ENCODE measurements at regions not wholly inside any gene's neighbourhood (a gene's known extent, or its start where the extent isn't known, plus 50 kb on each side); places are given as distances from the start of the nearest gene placed in this dataset.

DNA sequence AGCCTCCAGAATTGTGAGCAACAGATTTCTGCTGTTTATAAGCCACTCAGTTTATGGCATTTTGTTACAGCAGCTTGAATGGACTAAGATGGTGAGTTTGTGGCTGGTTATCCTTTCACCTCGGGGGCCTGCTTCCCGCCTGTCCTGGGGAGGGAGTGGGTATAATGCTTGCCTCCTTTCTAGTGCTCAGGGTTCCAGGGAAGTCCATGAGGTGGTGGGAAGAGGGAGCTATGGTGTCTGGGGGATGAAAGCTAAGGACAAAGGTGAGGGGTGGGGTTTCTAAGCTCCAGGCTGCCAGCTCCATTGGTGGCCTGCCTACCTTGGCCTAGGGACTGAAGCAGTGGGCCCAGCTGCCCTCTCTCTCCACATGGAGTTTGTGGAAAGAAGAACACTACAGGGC, 50.2 kb upstream of the SDK2 start:
- no peak for DNase-seq

DNA sequence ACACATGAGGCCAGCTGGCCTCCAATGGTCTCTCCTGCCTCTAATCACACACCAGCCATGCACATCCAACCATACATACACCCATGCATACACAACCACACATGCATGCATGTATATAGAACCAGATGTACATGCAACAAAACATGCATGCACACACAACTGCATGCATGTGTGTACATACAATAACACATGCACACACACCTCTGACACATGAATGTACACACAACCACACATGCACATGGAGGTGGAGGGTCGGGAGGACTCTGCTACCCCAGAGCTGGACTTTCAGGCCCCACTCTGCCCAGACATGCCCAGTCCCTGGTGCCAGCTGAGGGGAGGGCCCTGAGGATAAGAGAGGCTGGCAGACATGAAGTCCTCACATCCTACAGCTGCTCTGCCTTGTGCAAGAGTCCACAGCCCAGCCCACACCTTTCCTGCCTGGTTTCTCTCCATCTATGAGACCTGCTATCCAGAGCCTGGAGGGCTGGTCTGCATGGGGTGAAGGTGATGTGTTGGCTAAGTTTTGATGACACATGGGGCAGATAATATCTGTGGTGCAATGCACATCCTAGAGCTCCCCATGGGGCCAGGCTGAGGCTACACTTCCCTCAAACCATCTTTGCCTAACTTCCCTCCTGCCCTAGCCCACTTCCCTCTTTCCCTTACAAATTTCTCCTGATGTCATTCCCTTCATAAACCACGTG, 50.9 kb upstream of the SDK2 start:
- no peak for DNase-seq

DNA sequence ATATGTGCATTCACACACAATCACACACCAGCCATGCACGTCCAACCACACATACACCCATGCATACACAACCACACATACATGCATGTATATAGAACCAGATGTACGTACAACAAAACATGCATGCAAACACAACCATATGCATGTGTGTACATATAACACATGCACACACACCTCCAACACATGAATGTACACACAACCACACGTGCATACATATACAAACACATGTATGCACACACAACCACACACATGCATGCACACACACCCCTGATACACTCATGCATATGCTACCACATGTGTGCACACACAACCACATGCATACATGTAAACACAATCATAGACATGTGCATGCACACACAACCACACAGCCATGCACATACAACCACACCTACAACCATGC, 52.0 kb upstream of the SDK2 start:
- no peak for DNase-seq

DNA sequence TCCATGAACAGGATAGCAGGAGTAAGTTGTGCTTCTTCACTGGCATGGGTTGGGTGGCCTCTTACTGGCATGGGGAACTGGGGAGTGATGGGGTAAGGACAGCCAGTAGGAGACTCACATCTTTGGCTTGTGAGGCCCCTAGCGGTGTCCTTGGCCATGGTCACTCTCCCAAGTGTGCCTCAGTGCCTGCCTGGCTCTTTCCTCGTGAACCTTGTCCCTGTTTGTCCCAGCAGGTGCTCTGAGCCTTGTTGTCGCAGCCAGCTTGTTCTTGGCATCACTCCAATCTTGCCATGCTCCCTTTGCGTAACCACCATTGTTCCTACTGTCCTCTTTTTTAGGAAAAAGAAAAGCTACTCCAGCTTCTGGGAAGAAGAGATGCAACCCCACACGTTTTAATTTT, 53.6 kb upstream of the SDK2 start:
- DNase-seq: no peak

DNA sequence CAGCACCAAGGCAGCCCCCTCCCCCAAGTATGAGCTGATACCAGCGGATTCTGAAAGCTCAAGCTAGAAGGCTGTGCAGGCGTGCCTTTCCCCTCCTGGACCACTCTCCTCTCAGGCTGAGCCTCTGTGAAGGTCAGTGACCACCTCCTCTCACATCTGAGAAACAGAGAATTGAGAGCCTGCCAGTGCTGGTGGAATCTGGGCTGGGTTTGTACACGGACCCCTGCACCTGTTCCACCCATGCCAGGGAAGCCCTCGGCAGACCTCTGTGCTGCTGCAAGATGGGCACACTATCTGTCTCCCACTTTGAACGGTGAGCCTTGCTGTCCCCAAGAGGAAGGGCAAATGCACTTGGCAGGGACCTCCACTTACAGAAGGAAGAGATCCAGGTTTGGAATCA, 54.7 kb upstream of the SDK2 start:
- no peak for DNase-seq

DNA sequence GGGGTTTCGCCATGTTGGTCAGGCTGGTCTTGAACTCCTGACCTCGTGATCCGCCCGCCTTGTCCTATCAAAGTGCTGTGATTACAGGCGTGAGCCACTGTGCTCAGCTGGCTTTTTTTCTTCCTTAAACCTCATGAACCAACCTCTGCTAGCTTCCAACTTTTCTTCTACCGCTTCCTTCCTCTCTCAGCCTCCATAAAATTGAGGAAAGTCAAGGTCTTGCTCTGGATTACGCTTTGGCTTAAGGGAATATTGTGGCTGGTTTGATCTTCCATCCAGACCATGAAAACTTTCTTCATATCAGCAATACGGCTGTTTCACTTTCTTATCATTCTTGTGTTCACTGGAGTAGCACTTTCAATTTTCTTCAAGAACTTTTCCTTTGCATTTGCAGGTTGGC, 57.5 kb upstream of the SDK2 start:
- no peak for DNase-seq

DNA sequence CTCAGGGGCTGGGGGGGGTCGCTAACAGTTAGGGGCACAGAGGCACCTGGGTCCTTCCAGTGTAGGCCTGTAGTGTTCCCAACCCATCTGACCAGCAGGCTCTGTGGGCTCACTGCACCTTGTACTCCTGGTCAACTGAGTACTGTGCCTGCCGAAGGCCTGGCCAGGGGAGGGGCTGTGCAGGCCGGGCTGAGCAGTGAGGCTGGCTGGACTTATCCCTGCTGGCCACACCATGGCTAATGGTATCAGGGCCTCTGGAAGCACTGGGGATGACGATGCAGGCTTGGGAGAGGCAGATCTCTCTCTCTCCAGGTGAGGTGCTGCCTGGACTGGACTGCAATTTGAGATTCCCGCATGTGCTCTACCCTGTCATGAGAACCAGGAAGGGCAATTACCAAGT, 58.9 kb upstream of the SDK2 start:
- DNase-seq: no peak

DNA sequence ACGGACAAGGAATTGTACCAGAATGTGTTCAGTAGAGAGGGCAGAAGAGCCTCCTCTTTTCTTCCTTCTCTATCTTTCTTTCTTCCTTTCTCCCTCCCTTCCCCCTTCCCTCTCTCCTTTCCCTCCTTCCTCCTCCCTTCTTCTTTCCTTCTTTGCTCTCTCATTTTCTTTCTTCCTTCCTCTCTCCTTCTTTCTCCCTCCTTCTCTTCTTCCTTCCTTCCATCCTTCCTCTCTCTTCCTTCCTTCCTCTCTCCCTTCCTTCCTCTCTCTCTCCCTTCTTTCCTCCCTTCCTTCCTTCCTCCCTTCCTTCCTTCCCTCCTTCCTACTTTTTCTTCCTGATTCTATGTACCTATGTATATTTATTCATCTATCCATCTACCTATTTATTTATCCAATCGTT, 59.7 kb upstream of the SDK2 start:
- DNase-seq: no peak

DNA sequence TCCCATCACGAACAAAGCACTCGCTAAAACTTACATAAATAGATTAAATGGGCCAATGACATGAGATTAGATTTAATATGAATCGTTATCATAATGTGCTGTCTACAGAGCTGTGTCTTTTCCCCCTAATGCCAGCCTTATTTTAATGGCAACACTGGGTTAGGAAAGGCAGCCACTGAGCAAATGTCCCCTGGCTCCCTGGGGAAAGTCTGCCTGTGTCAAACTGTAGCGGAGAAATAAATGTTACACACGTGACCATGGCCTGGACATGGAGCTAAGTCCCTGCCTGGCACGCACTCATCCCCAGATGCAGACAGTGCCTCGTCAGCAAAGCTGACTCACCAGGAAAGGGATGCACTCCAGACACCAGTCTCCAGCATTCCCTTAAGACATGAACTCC, 61.3 kb upstream of the SDK2 start:
- no peak for DNase-seq

DNA sequence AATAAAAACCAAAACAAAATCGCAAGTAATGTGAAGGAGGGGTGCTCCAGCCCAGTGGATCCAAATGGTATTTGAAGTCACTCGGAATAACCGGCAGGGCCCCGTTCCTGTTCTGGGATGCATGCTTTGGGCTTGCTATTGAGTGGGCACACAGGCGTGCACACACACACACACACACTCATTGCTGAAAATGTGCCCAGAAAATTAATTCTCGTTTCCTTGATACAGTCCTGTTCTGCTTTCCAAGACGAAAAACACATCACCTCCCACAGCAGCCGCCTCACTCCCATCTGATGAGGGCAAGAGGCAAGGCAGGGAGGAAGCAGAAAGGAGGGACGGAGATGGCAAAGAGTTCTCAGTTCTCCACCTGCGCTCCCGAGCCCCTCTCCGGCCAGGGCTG, 62.2 kb upstream of the SDK2 start:
- no peak for DNase-seq

DNA sequence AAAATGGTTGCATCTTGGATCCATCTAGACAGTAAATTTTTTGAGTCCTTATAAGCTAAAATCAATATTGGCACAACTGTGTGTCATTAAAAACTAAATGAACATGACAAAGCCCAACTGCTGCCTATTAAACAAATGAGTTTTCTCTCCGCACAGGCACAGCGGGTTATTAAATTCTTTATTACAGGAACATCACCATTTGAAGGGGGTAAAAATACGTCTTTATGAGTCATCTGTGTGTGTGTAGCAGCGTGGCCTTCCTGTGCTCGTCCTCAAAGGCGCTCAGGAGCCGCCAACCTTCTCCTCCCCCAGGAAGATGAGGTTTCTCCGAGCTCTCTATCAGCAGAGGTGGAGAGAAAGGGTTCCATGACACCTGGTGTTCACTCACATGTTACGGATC, 62.6 kb upstream of the SDK2 start:
- no peak for DNase-seq

DNA sequence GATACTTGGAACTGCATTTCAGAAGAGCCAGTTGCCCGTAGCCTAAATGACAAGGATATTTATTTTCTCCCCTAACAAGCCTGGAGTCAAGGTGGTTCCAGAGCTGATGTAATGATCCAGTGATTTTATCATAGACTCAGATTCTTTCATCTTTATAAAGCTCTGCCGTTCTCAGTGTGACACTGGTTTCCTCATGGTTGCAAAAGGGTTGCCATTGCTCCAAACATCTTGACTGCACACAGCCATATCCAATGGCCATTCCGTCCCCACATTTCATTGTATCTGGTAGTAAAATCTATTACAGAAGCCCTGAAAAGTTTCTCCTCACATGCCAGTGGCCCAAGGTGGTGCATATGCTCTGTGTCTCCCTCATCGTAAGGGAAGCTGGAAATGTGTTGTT, 63.1 kb upstream of the SDK2 start:
- DNase-seq: no peak

DNA sequence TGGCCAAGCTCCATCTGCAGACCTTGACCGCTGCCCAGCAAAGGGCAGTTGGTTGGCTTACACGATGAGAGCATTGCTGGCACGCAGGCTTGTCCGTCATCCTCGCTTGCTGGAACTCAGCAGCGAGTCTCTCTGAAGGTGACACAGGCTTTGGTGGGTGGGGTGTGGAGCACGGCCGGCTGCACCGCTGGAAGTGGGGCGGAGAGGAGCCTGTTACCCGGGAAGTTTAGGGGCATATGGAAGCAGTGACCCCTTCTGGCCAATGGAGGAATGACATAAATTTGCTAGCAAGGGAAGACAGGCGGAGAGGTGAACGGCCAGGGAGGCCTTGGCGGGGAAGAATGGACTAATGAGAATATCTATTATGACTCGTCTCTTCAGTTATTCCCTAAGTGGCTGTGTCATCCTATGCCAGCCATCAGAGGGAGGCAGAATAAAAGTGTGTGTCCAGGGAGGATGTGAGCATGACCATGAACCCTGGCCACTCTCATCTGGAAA, 65.9 kb upstream of the SDK2 start:
- peak in 4 of 5 donors; percentile 32 to 58 (median 52) for DNase-seq

DNA sequence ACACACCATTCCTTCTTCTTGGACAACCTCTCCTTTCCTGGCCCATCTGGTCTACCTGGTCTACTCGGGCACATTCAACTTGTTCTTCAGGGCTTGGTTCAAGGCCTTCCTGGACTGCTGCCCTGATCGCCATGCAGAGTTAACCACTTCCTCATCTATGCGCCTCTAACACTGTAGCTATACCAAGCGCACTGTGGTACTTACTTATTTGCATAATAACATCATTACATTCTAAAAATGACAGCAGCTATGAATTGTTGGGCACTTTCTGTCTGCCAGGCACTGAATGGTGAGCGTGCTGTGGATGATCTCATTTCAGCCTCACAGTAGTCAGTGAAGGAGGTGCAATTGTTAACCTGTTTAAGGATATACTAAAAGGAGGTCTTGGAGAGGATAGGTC, 66.9 kb upstream of the SDK2 start:
- peak in 1 of 5 donors; percentile 2 for DNase-seq

DNA sequence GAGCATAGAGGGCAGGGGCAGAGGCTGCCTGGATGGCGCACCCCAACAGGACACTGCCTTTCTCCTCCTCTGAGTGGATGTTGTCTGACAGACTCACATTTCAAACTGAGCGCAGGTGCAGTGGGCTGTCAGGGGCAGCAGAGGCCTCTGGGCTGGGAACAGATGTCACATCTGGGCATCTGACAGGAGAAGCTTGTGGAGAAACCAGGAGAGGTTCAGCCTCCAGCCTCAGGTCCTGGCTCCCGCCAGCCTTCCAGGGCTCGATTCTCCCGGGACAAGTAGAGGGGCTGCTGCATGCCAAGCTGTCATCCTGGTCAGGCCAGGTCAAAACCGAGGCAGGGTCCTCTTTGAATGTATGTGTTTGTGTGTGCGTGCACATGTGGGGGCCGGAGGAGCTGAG, 67.7 kb upstream of the SDK2 start:
- DNase-seq: no peak

DNA sequence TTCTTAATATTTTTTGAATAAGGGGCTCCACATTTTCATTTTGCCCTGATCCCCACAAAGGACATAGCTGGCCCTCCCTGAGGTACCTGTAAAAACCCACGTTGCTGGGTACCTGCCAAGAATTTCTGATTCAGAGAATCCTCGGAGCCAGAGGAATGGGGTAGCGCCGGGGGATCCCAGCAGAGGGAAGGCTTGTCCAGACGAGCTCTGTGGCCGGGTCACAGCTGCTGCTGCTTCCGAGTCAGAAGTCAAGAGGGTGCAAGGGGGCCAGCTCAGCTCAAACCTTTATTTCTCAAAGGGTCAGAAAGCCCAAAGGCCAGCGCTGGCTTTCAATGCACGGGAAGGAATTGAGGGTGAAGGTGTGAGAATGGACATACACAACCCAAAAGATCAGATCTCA, 68.9 kb upstream of the SDK2 start:
- no peak for DNase-seq

DNA sequence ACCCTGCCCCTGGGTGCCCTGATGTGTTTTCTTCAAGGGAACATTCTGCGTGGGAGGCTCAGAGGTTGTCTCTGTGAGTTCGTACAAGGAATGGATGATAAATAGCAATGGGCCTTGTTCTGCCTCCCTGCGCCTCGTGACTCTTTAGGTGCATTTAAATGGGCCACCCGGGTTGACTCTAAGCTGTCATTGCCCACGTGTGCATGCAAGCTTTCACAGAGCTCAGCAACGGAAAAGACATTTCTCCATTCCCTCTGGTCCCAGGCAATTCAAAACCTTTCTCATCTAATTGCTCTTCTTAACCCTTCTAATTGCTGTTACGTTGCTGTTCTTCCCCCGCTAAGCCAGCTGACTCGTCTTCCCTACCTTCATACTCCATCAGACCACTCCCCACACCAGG, 71.5 kb upstream of the SDK2 start:
- DNase-seq: no peak

DNA sequence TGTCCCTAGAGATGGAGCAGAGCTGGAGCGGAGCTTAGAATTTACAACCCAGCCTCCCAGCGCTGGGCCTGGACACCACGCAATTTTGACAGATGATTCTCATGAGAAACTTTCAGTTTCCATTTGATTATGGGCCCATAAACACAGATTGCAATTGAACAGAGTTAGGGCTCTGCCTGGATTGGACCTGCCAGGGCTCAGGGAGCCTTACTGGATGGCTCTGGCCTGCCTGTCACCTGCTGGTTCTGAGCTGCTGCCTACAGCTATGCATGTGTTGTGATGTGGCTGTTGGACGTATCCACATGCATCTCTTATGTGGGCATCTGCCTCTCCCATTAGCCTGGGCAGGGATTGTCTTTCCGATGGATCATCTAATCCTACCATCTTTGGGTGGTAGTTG, 73.4 kb upstream of the SDK2 start:
- DNase-seq: no peak

DNA sequence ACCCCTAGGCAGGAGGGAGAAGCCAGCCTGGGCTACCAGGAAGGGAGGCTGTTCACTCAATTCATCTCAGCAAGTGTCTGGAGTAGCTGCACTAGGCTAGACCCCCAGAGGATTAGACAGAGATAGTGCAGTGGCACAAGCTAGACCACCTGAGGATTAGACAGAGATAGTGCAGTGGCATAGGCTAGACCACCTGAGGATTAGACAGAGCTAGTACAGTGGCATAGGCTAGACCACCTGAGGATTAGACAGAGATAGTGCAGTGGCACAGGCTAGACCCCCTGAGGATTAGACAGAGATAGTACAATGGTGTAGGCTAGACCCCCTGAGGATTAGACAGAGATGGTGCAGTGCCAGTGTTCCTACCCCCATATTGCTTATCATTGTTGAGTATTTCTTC, 74.1 kb upstream of the SDK2 start:
- DNase-seq: no peak

DNA sequence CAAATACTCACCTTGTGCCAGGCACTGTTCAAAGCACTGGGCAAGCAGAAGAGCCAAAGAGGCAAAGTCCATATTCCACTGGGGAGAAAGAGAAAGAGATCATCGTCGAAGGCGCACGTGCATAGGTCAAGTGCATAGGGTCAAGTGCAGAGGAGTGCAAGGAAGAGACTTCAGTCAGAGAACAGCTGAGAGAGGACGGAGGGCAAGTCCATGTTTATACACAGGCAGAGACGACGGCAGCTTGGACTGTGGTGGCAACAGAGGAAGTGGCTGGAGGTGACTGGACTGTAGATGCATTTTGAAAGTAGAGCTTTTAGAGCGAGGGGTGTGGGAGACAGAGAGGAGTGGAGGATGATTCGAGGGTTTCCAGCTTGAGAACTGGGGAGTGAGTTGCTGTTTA, 74.7 kb upstream of the SDK2 start:
- no peak for DNase-seq

DNA sequence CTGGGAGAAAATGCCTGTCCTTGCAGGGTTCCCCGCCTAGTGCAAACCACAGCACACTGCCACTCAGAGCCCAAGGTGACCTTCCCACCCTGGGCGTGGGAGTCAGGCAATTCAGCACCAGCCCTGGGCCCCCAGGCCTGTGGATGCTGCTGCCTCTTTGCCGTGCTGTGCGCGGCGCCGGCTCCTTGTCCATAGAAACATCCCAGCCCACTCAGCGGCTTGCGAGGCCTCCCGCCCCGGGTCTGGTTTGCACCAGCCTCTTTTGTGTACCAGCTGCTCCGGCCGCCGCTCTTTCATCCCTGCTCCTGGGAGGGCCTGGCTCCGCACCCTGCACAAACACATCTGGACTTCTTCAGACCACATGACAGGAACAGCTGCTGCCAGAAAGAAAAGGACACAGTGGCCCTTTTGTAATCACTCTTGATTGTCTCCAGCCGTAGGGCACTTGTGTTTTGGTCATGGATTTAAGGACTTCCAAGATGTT, 75.4 kb upstream of the SDK2 start:
- DNase-seq: no peak

DNA sequence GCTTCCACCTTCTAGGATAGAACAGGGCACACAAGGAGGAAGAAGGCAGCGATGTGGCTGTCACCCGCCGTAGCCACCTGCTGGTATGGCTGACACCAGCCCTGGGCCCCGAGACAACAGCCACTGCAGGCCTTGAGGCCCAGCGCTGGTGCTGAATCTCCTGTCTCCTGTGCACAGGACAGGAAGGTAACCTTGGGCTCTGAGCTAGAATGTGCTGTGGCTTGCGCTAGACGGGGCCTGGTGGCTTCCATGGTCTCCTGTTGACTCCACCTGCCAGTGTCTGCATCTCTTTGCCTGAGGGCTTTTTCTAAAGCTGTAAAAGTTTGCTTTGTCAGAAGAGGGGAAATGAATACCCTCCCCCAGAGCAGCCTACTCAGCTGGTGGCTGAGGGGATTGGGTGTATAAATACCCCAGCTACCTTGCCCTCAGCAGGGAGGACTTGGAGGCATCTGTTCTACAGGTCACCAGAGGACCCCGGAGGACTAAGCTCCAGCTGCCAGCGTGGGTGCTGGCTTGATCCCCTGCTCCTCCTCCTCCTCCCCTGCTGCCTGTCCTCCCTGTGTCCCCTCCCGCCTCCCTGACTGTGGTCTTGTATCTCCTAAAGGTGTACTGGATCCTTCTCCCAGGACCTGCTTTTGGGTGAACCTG, 76.1 kb upstream of the SDK2 start:
- DNase-seq: peak in 1 of 5 donors; percentile 43

DNA sequence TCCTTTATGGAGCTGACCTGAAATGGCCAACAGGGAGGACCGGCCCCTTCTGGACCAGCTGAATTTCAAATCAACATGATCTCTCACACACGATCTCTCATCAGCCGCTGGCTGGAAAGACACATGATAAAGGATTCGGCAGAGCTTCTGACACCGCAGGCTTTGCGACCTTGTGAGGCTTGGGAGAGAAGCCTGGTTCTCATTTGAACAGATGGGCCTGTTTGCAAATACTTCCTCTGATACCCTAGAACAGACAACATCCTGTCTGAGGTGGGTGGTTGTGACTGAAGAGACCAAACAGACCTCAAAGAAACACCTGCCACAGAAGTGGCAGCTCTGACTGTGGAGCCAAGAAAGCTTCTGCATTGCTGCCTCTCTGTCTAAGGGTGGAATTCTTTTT, 77.9 kb upstream of the SDK2 start:
- DNase-seq: peak in 3 of 5 donors; percentile 8 to 50 (median 22)

DNA sequence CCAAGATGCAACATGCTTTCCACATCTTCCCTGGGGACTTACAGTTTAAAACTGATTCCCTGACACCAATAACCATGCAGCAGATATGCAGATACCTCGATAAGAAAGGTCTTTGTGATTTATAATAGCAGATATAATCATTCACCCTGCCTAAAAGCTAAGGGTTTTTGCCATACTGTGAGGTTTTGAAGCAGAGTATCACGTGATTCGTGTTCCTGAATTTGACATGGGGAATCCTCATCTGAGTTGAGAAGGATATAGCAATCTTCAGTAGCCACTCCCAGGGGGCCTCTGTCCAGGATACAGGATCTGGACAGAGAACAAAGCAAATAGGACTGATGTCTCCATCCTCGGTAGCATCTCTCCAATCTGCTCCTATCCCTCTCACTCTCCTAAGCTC, 79.1 kb upstream of the SDK2 start:
- no peak for DNase-seq

DNA sequence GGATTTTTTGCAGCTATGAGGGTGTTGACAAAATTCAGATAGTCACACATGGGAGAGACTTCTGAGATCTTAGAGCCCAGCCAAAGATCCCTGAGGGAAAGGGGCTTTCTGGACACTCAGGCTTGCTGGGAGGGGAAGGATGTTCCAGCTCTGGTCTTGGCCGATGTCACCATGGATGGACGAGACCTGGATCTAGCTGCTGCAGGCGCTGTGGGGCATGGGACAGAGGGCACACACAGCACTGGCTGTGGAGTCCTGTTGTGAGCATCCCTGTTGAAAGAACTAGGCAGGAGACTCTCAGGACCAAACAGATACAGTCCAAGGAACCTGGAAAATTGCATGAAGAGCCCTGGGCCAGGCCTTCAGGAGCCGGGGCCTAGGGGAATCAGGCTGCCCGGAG, 80.1 kb upstream of the SDK2 start:
- DNase-seq: no peak
